Non-pigmented ciliary epithelial cell (primary cell): ENCODE measurements at regions not wholly inside any gene's neighbourhood (a gene's known extent, or its start where the extent isn't known, plus 50 kb on each side); places are given as distances from the start of the nearest gene placed in this dataset.
"Not testable (repeated sequence)": the region's sequence is repeated elsewhere in the genome, so short reads cannot be mapped to it uniquely, and the experiment has no call there.

Source experiments
- DNase-seq: peaks from one replicate; pipeline ENCODE4 v3.0.0-alpha.2; 2010; ENCODE audit warnings: low read depth

DNA sequence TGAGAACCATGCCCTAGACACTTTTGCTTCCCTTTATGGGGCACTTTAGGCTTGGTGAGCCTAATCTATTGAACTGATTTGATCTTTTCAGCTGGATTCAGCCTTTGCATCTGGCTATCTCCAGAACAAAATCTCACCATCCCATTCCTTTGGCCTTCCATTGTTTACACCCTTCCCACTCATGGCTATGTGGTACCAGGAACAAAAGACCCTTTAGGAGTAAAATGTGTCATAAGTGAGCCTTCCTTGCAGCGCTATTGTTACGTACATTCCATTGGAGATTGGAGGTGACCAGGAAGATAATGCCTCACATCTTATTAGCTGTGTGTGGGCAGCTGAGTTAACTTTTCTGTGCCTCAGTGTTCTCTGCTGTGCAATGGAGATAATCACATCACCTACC lies 188.4 kb downstream of the SATB1 start:
- DNase-seq, result no peak

DNA sequence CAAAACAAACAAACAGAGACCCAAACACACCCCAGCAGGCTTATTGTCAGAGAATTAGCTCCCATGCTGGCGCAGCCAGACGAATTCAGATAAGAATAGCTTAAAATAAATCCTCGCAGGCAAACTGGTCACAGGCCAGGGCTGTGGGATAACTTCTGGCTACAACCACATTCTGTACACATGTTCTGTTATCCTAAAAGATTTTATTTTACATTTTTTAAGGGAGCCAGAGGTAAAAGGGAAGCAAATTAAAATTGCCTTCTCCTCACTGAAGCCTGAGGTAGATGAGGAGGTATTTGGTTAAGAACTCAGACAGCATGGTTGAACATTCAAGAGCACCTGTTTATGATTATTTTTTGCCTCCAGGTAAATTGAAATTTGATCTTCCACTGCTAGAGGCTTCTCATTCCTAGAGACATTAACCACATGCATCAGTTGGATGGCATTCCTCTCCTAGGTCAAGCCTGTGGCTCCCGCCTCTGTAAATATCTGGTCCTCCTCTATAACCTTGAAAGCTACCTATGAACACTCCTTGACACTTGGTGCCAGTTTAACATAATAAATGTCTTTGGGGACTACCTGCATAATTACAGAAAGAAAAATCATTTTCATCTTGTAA lies 190.3 kb downstream of the SATB1 start:
- no peak for DNase-seq

DNA sequence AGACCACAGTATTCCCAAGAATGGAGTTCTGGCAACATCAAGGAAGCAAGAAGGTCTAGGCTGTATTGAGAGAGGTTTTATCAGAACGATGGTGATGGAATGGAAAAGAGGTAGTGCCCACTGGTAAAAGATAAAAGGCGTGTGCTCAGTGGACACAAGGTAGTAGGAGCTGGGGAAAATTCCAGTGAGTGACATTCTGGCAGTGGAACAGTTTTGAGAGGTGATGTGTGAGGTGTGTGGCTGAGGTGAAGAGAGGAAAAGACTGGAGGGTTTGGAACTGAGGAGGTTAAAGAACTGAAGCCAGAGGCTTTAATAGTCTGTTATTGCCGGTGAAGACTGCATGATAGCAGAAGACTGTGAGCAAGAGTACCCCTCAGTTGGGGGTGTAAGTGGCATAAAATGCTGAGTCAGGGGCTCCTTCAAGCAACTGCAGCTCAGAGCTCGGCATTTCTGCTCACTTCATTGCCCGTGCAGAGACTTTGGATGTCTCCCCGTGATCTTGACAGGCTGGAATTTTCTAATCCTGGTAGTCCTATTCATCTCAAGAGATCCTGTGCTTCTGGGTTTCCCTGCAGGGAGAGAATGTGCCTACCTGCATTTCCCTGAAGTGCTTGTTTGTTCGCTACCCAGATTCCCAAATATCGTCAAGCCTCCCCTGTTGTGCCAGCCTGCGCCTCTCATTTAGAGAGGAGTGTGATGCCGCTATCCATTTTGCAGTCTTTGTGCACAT lies 191.0 kb downstream of the SATB1 start:
- DNase-seq, result no peak

DNA sequence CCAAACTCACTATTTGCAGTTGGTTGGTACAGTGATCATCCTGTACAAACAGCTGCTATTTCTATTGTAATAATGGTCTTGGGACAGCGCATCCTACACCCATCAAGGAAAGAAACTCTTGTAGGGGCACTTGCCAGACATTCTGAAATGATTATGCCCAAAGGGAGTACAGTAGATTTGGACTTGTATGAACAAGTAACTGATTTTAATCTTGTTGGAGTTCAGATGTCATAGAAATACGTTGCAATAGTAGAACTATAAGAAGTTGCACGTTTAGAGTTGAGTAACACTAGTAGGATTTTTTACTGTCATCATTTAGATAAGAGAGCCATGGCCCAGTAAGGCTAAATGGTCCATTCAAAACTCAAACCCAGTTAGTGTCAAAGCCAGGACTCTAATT lies 192.8 kb downstream of the SATB1 start:
- DNase-seq, result no peak

DNA sequence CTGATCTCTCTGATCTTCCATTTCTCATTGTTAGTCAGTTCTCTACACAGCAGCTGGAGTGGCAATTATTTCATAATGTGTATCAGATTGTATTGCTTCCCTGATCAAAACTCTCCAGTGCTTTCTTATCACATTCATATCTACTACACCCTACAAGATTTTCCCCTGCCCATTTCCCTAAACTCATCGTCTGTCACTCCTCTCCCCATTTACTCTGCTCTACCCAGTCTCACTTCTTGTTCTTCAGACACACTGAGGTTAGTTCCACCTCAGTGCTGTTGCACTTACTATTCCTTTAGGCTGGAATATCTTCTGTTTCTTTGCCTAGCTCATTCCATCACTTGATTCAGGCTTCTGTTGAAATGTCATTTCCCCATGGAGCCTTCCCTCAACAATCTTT lies 197.1 kb downstream of the SATB1 start:
- DNase-seq, result no peak

DNA sequence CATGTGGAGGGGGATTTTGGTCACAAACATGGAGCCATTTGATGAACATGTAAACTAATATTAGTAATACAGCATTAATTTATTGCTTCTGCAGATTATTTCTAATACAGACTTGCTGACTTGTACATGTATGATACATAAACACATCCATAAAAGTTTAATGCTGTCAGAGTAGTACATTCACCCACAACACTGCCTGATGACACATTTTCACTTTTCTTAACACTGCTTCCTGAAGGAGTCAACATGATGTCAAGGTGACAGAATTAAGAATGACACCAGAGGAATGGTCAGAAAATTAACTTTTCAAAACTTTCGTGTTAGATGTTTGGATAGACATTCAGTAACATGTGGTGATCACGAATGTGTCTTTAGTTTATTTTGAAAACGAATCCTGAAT lies 199.4 kb downstream of the SATB1 start:
- no peak for DNase-seq

DNA sequence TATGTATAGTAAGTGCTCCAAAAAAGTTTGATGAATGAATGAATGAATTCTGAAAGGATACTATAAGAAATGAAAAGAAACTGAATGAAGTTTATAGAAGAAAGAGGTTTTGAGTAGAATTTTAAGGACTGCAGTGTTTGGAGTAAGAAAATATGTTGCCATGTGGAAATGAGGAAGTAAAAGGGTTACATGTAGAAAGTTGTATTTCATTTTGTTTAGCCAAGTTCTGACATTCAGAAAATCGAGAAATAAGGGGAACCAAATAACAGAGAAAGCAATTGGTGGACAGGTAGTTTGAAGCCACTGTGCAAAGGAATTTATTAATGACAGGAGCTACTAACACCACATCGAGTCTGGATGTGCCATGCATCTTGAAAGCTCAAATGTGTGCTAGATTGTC lies 200.7 kb downstream of the SATB1 start:
- DNase-seq, result no peak

DNA sequence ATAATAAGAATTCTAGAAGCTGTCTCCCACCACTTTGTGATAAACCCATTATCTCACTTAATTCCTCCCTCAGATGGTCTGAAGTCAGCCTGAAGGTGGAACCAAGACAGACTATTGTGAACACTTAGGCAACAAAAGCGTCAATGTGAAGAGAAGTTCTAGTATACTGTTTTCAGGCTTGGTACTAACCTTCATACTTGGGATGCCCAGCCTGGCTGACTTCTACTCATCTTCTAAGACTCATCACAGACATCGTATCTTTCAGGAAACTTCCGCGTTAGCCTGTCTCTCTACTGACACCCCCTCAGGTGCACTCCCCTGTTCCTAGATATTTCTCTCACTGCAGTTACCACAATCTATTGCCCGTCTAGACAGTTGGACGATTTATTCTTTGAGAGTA lies 201.2 kb downstream of the SATB1 start:
- DNase-seq, result no peak

DNA sequence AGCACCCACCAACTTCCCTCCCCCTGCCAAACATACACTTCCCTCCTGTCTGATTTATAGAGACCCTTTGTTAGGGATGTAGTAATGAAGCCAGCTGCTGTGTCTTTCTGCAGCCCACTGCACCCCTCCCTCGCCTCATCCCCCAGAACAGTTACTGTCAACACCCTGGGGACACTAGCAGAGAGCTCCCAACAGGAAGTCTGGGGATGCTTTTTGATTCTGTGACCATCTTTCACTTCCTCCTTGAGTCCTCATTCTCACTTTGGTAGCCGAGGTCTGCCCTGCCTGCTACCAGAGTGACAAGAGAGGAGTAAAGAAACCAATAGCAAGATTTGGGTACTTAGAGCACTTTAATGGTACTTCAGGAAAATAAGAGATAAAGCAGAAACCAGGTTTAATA lies 201.6 kb downstream of the SATB1 start:
- DNase-seq, result no peak

DNA sequence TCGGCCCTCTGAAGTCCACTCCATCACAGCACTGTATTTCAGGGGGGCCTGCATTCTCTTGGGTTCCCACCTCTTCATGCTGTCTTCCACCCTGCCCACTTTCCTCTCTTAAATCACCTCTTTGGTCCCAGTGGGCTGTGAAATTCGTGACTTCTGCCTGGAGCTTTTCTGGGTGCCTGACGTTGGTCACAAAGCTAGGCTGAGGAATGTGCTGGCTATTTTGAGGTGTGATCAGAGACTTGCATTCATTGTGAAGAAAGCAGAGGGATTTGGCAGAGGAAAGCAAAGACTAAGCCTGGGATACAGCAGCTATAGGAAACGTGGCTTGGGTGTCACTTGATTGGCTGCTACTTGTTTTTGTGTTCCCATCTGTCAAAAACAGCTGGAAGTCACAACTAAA lies 202.5 kb downstream of the SATB1 start:
- DNase-seq, result no peak

DNA sequence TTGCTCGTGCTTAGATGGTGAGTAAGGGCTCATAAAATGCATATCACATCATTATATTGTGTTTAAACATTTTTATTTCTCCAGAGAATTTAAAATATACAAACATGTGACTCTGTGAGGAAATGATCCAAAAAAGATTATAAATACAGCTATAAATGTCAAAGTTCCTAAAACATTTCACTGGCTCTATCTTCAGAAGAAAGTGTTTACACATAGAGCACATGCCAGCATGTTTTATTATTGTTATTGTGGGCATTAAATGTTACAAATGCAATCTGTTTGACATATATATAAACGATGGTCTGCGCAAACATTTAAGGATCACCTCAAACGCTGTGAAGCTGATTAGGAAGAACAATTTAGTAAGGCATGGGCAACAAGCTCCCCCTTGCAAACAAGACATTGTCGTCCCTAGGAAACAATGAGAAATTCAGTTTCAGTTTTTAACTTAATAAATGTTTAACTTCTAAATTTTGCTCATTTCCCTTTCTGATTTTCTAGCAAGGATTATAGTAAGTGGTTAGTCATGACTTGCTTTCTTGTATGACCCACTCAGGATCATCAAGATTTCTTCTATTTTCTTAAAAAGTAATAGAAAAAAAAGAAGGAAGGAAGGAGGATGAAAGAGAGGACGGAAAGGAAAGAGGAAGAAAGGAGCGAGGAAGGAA lies 207.5 kb downstream of the SATB1 start:
- no peak for DNase-seq

DNA sequence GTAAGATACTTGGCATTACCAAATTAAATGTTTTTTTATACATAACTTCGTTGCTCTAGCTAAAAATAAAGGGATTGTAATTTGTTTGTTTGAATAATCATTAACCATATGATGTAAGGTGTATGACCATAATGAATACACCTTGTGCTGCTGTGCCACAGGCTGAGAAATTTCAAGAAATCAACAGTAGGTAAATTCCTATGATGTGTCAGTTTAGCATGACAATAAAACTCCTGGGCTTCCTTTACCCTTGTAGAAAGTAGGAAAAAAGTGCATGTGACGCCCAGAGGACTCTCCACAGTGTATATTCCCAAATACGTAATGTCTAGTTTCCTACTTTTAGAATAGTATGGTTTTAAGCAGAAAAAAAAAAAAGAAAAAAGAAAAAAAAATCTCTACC lies 208.1 kb downstream of the SATB1 start:
- DNase-seq, result no peak

DNA sequence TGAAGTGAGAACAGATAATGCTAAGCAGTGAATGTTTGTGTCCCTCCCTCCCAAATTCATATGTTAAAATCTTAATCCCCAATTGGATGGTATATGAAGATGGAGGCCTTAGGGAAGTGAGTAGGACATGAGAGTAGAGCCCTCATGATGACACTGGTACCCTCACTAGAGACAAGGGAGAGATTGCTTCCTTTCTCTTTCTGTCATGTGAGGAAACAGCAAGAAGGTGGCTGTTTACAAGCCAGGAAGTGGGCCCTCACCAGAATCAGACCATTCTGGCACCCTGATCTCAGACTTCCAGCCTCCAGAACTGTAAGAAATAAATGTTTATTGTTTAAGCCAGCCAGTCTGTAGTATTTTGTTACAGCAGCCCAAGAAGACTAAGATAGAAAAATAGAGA lies 209.5 kb downstream of the SATB1 start:
- no peak for DNase-seq

DNA sequence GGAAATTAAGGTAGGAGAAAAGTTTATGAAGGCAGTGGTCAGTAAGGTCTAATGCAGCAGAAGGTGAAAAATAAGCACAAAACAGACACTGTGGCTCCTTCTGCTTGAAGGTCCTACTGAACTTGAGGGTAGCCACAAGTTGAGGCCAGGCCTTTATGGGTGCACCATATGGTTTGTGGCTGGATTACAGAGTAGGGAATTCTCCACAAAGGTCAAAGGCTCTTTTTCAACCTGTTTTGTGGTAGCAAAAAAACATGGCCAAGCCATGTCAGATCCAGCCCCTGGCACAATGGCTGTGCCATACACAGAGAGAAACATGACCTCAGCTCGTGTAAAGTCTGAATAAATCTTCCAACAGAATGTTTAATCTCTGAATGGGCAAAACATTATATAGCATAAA lies 214.0 kb downstream of the SATB1 start:
- no peak for DNase-seq

DNA sequence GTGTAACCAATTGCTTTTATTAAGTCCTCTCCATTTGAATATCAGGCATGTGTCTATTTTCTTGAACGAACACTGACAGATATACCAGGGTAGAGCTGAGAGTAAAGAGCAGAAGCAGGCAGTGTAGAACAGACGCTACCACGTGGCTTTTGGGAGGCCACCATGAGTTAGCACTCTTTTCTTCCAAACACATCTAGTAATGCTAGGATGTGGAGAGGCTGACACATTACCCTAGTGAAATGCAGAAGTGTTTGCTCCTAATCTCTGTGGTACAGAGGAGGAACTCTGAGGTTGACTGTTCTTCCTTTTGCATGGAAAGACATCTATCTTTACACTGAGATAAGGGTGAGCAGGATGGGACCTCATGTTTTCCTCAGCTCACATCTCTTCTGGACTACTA lies 216.3 kb downstream of the SATB1 start:
- DNase-seq, result no peak

DNA sequence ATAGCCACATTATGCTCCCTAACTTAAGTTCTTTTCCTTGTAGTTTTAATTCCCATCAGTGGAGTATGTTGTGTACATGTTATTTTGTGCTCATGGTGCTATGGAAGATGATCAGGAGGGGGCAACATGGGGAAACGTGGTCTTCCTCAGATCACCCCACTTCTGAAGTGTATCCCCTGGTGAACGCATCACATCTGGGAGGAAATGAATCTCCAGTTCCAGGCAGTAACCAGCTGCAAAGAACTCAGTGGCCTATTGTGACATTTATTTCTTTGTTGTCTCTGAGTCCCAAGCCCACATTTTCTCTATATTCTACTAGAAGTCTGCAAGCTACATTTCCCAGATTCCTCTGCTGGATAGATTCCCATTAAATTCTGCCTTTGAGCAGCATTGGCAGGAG lies 217.0 kb downstream of the SATB1 start:
- DNase-seq, result no peak

DNA sequence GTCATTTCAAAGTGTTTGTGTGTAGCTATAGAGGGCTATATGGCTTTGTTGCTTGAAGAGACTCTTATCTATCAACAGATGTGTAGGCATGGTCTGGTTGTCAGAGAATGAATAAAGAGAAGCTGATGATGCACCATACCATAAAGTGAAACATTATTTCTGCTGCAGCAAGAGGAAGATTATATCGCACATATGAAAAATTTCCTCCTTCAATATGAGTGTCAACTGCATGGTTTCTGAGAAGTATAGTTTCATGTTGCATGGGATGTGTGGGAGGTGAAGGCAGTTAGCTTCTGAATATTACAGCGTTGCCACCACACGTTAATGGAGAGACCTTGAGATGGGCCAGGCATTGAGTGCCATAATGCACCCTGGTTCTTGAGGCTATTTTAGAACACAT lies 217.9 kb downstream of the SATB1 start:
- DNase-seq, result no peak

DNA sequence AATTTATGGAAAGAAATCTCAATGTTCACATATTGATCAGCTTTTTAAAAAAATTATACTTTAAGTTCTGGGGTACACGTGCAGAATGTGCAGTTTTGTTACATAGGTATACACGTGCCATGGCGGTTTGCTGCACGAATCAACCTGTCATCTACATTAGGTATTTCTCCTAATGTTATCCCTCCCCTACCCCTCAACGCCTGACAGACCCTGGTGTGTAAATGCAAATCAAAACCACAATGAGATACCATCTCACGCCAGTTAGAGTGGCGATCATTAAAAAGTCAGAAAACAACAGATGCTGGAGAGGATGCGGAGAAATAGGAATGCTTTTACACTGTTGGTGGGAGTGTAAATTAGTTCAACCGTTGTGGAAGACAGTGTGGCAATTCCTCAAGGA lies 219.4 kb downstream of the SATB1 start:
- DNase-seq, result not testable (repeated sequence)

DNA sequence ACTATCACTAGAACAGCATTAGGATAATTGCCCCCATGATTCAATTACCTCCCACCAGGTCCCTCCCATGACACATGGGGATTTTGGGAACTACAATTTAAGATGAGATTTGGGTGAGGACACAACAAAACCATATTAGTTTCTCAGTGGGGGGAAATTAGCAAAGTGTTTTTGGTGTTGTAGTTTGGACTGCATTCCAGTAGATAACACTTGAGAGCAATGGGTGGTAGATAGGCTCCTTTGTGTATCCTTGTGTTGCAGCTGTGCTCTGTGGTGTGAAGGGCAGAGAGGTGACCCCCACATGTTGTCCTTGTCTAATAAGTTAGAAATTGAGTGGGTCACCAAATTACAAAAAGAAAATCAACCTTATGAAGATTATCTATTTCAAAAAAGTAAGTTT lies 223.8 kb downstream of the SATB1 start:
- DNase-seq, result no peak

DNA sequence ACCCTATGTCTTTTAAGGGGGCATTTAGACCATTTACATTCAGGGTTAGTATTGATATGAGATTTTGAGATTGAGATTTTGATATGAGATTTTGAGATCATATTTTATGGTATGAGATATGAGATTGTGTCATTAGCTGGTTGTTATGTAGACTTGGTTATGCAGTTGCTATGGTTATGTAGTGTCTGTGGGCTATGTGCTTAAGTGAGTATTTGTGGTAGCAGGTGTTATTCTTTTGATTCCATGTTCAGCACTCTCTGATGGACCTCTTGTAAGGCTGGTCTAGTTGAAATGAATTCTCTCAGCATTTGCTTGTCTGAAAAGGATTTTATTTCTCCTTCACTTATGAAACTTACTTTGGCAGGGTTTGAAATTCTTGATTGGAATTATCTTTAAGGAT lies 225.4 kb downstream of the SATB1 start:
- no peak for DNase-seq

DNA sequence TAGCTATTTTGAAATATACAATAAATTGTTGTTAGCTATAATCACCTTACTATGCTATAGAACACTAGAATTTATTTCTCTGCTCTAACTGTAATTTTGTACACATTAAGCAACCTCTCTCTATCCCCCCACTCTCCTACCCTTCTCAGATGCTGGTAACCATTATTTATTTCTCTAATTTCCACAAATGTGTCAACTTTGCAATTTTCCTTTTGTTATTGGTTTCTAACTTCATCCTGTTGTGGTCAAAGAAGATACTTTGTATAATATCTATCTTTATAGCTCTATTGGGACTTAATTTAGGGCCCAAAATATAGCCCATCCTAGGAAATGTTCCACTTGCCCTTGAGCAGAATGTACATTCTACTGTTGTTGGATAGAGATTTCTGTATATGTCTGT lies 229.3 kb downstream of the SATB1 start:
- DNase-seq, result no peak

DNA sequence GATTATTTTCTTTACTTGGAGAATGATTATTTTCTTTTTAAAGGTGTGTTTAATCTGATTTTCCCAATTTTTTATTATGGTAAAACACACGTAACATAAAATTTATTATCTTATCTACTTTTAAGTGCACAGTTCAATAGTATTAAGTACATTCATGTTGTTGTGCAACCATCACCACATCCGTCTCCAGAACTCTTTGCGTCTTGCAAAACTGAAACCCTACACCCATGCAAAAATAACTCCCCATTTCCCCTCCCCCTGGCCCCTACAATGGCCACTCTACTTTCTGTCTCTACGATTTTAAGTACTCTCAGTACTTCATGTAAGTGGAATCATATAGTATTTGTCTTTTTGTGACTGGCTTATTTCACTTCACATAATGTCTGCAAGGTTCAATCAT lies 230.7 kb downstream of the SATB1 start:
- no peak for DNase-seq

DNA sequence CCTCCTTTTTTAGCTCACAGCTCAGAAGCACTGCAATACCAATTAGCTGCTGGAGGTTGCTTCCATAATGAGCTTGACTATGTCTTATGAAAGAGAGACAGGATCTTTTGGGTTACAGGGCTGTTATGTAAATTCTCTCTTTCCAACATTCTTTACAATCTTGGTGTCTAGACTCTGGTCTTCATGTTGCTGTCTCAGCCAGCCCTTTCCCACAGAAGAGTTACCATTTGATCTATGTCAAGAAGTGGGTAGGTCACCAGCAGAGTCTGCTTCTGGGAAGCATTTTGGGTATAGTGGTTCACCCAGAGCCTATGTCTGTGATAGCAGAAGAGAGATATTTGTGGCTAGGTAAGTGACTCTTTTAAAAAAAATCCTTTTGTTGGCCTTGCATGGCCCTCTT lies 234.5 kb downstream of the SATB1 start:
- no peak for DNase-seq
